ENCODE measurements at regions not wholly inside any gene's neighbourhood (a gene's known extent, or its start where the extent isn't known, plus 50 kb on each side); places are given as distances from the start of the nearest gene placed in this dataset.

- no peak for DNase-seq (ENCODE audit: low read depth)
Observed at GRCh38 chr3:40701016-40701588, 176.3 kb downstream of the ZNF621 start.

GRCh38 chr3:40704224-40704623, 179.5 kb downstream of the ZNF621 start:
- no peak for DNase-seq (ENCODE audit: low read depth)

GRCh38 chr3:40705663-40706062, 180.9 kb downstream of the ZNF621 start:
- no peak for DNase-seq (ENCODE audit: low read depth)

- DNase-seq (ENCODE audit: low read depth), result no peak
Observed at GRCh38 chr3:40713306-40713705, 188.5 kb downstream of the ZNF621 start.

GRCh38 chr3:40713795-40714194, 189.0 kb downstream of the ZNF621 start:
- DNase-seq (ENCODE audit: low read depth), result no peak

- DNase-seq (ENCODE audit: low read depth), result no peak
Observed at GRCh38 chr3:40714771-40715345, 190.1 kb downstream of the ZNF621 start.

- no peak for DNase-seq (ENCODE audit: low read depth)
Observed at GRCh38 chr3:40715551-40715950, 190.8 kb downstream of the ZNF621 start.

- no peak for DNase-seq (ENCODE audit: low read depth)
Observed at GRCh38 chr3:40717471-40717870, 192.7 kb downstream of the ZNF621 start.

- no peak for DNase-seq (ENCODE audit: low read depth)
Observed at GRCh38 chr3:40718209-40718608, 193.4 kb downstream of the ZNF621 start.

- no peak for DNase-seq (ENCODE audit: low read depth)
Observed at GRCh38 chr3:40718681-40719080, 193.9 kb downstream of the ZNF621 start.

- no peak for DNase-seq (ENCODE audit: low read depth)
Observed at GRCh38 chr3:40719660-40720287, 195.0 kb downstream of the ZNF621 start.

GRCh38 chr3:40720341-40720740, 195.6 kb downstream of the ZNF621 start:
- DNase-seq (ENCODE audit: low read depth), result no peak

GRCh38 chr3:40720863-40721262, 196.1 kb downstream of the ZNF621 start:
- no peak for DNase-seq (ENCODE audit: low read depth)

- DNase-seq (ENCODE audit: low read depth), result no peak
Observed at GRCh38 chr3:40723083-40723660, 198.4 kb downstream of the ZNF621 start.

GRCh38 chr3:40725031-40725430, 200.3 kb downstream of the ZNF621 start:
- no peak for DNase-seq (ENCODE audit: low read depth)

- no peak for DNase-seq (ENCODE audit: low read depth)
Observed at GRCh38 chr3:40731445-40731844, 206.7 kb downstream of the ZNF621 start.

- DNase-seq (ENCODE audit: low read depth), result no peak
Observed at GRCh38 chr3:40736943-40737342, 212.2 kb downstream of the ZNF621 start.

GRCh38 chr3:40737343-40737742, 212.6 kb downstream of the ZNF621 start:
- DNase-seq (ENCODE audit: low read depth), result no peak

- DNase-seq (ENCODE audit: low read depth), result no peak
Observed at GRCh38 chr3:40739971-40740370, 215.2 kb downstream of the ZNF621 start.

- DNase-seq (ENCODE audit: low read depth), result peak; percentile 43
Observed at GRCh38 chr3:40741729-40742128, 217.0 kb downstream of the ZNF621 start.

- no peak for DNase-seq (ENCODE audit: low read depth)
Observed at GRCh38 chr3:40745381-40746106, 220.8 kb downstream of the ZNF621 start.

GRCh38 chr3:40751666-40752065, 226.9 kb downstream of the ZNF621 start:
- DNase-seq (ENCODE audit: low read depth), result no peak

GRCh38 chr3:40752492-40752891, 227.7 kb downstream of the ZNF621 start:
- DNase-seq (ENCODE audit: low read depth), result no peak
